ENCODE measurements at regions not wholly inside any gene's neighbourhood (a gene's known extent, or its start where the extent isn't known, plus 50 kb on each side); places are given as distances from the start of the nearest gene placed in this dataset.

DNA sequence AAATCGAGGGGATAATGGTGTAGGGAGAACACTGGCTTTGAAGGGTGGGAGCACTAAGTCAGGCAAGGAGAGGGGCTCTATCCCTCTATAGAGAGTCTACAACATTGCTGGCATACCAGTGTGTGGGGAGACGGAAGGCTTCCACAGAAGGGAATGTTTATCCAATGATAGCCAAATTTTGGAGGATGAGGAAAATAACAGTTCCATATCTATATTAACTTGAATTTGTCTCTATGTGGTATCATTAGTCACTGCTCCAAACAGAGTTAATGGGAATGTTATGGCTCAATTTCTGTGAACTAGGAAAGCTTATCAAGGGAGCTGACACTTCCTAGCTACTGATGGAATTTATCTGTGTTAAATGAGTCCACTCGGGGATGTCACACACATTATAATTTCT is 208.9 kb upstream of the PHACTR1 start:
- Histone ChIP-seq H3K27me3 (no peaks in the 10 kb centered on the region), H3K4me3 (no peak overlapping the region), H3K9me3 (no peaks in the 10 kb centered on the region), H3K36me3 (no peaks in the 10 kb centered on the region), H3K4me1 (peaks cover 12% of the 10 kb centered on the region), H3K27ac (no peak overlapping the region)
- TF ChIP-seq POLR2AphosphoS5 (IDR thresholded peaks at IDR 0.05) (no peak), EP300 (IDR thresholded peaks at IDR 0.05) (no peak), POLR2A (IDR thresholded peaks at IDR 0.05) (no peak)
- no peak for DNase-seq (ENCODE audit: low spot score in 2 of 2)
- 74% methylated on average over 3 of the region's 3 CpGs for WGBS

DNA sequence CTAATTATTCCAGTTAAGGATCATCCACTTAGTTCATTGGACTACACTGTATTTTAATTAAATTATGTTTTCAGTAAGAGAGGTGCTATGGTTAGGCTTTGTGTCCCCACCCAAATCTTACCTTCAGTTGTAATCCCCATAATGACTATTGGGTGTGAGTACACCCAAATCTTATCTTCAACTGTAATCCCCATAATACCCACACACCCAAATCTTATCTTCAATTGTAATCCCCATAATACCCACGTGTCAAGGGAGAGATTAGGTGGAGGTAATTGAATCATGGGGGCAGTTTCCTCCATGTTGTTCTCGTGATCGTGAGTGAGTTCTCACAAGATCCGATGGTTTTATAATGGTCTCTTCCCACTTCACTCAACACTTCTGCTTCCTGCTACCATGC is 208.0 kb upstream of the PHACTR1 start:
- Histone ChIP-seq H3K27ac (no peak overlapping the region), H3K4me3 (no peak overlapping the region), H3K9me3 (no peaks in the 10 kb centered on the region), H3K27me3 (no peaks in the 10 kb centered on the region), H3K4me1 (peaks cover 12% of the 10 kb centered on the region), H3K36me3 (no peaks in the 10 kb centered on the region)
- WGBS: 81% methylated on average over 4 of the region's 4 CpGs
- no peak for TF ChIP-seq POLR2A (IDR thresholded peaks at IDR 0.05)
- TF ChIP-seq POLR2AphosphoS5 (IDR thresholded peaks at IDR 0.05): no peak
- TF ChIP-seq, protein P1, sequence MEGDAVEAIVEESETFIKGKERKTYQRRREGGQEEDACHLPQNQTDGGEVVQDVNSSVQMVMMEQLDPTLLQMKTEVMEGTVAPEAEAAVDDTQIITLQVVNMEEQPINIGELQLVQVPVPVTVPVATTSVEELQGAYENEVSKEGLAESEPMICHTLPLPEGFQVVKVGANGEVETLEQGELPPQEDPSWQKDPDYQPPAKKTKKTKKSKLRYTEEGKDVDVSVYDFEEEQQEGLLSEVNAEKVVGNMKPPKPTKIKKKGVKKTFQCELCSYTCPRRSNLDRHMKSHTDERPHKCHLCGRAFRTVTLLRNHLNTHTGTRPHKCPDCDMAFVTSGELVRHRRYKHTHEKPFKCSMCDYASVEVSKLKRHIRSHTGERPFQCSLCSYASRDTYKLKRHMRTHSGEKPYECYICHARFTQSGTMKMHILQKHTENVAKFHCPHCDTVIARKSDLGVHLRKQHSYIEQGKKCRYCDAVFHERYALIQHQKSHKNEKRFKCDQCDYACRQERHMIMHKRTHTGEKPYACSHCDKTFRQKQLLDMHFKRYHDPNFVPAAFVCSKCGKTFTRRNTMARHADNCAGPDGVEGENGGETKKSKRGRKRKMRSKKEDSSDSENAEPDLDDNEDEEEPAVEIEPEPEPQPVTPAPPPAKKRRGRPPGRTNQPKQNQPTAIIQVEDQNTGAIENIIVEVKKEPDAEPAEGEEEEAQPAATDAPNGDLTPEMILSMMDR (IDR thresholded peaks at IDR 0.05): no peak
- TF ChIP-seq EP300 (IDR thresholded peaks at IDR 0.05): no peak
- DNase-seq (ENCODE audit: low spot score in 2 of 2): no peak

DNA sequence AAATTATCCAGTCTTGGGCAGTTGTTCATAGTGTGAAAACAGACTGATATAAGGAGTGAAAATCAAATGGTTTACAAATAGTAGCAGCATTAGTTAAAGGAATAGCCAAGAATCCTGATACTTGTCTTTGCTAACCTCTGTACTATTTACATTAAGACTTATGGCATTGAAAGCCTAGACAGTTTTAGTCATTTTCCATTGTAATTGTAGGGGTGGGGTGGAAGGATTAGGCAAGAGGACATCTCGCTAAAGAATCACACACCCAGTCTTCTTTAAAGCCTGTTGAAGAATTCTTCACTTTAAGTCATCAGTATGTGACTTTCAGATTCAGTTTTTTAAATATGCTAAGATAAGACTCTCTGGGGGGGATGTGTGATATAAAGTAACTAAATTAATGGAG is 207.5 kb upstream of the PHACTR1 start:
- Histone ChIP-seq H3K27ac (no peak overlapping the region), H3K4me1 (peaks cover 12% of the 10 kb centered on the region), H3K36me3 (no peaks in the 10 kb centered on the region), H3K4me3 (no peak overlapping the region), H3K27me3 (no peaks in the 10 kb centered on the region), H3K9me3 (no peaks in the 10 kb centered on the region)
- no peak for DNase-seq (ENCODE audit: low spot score in 2 of 2)
- TF ChIP-seq, protein P1 (IDR thresholded peaks at IDR 0.05): no peak
- TF ChIP-seq POLR2AphosphoS5 (IDR thresholded peaks at IDR 0.05) (no peak), POLR2A (IDR thresholded peaks at IDR 0.05) (no peak), EP300 (IDR thresholded peaks at IDR 0.05) (no peak)
- WGBS: 45% methylated on average over 1 of the region's 1 CpG

DNA sequence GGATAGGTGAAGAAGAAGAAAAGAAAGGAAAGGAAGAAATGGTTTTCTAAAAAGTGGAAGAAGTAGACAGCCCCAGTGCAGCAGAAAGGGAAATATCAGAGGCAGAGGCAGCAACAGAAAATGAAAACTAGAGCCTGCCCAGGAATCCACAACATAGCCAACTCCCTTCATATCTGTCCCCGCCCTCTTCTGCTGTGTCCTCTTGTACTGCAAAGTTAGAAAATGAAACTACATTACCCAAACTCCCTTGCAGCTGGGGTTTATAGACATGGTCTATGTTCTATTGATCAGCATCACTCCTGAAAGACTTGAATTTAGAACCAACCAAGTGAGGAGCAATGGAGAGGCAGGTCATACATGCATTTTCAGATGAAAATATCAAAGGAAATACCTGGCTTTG is 200.5 kb upstream of the PHACTR1 start:
- H3K4me3 ChIP-seq: no peak overlapping the region
- WGBS: 50% methylated on average over 1 of the region's 1 CpG
- no peak for DNase-seq (ENCODE audit: low spot score in 2 of 2)

DNA sequence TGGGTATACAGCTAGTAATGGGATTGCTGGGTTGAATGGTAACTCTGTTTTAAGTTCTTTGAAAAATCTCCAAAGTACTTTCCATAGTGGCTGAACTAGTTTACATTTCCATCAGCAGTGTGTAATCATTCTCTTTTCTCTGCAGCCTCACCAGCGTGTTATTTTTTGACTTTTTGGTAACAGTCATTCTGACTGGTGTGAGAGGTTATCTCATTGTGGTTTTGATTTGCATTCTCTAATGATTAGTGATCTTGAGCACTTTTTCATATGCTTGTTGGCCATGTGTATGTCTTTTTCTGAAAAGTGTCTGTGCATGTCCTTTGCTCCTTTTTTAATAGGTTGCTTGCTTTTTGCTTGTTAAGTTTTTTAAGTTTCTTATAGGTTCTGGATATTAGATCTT is 194.2 kb upstream of the PHACTR1 start:
- DNase-seq (ENCODE audit: low spot score in 2 of 2): no peak
- 91% methylated on average over 1 of the region's 1 CpG for WGBS
- H3K27me3 ChIP-seq: no peaks in the 10 kb centered on the region
- no peak overlapping the region for H3K27ac ChIP-seq
- H3K4me1 ChIP-seq: no peaks in the 10 kb centered on the region
- no peaks in the 10 kb centered on the region for H3K36me3 ChIP-seq
- no peaks in the 10 kb centered on the region for H3K9me3 ChIP-seq
- TF ChIP-seq POLR2AphosphoS5 (IDR thresholded peaks at IDR 0.05): no peak
- no peak for TF ChIP-seq EP300 (IDR thresholded peaks at IDR 0.05)
- TF ChIP-seq, protein P1 (IDR thresholded peaks at IDR 0.05): no peak
- no peak for TF ChIP-seq POLR2A (IDR thresholded peaks at IDR 0.05)
- no peak overlapping the region for H3K4me3 ChIP-seq

More for the DNA sequence above, 200.5 kb upstream of the PHACTR1 start:
- H3K4me1 ChIP-seq: no peaks in the 10 kb centered on the region
- no peaks in the 10 kb centered on the region for H3K36me3 ChIP-seq
- no peaks in the 10 kb centered on the region for H3K27me3 ChIP-seq
- no peak overlapping the region for H3K27ac ChIP-seq
- TF ChIP-seq POLR2A (IDR thresholded peaks at IDR 0.05) (no peak), EP300 (IDR thresholded peaks at IDR 0.05) (no peak), POLR2AphosphoS5 (IDR thresholded peaks at IDR 0.05) (no peak)
- TF ChIP-seq, protein P1 (IDR thresholded peaks at IDR 0.05): no peak
- no peaks in the 10 kb centered on the region for H3K9me3 ChIP-seq

DNA sequence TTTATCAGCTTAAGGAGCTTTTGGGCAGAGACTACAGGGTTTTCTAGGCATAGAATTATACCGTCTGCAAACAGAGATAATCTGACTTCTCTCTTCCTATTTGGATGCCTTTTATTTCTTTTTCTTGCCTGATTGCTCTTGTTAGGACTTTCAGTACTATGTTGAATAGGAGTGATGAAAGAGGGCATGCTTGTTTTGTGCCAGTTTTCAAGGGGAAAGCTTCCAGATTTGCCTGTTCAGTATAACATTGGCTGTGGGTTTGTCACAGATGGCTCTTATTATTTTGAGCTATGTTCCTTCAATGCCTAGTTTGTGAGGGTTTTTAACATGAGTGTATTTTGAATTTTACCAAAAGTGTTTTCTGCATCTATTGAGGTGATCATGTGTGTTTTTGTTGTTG is 192.8 kb upstream of the PHACTR1 start:
- 78% methylated on average over 1 of the region's 1 CpG for WGBS
- H3K27ac ChIP-seq: no peak overlapping the region
- H3K36me3 ChIP-seq: no peaks in the 10 kb centered on the region
- no peaks in the 10 kb centered on the region for H3K27me3 ChIP-seq
- no peak overlapping the region for H3K4me3 ChIP-seq
- DNase-seq (ENCODE audit: low spot score in 2 of 2): no peak
- H3K4me1 ChIP-seq: no peaks in the 10 kb centered on the region
- TF ChIP-seq, protein P1 (IDR thresholded peaks at IDR 0.05): no peak
- no peak for TF ChIP-seq POLR2A (IDR thresholded peaks at IDR 0.05)
- TF ChIP-seq EP300 (IDR thresholded peaks at IDR 0.05): no peak
- TF ChIP-seq POLR2AphosphoS5 (IDR thresholded peaks at IDR 0.05): no peak
- H3K9me3 ChIP-seq: no peaks in the 10 kb centered on the region

All from suprapubic skin (tissue), 4 donors.